Mesodermal cell (in vitro differentiated cells): ENCODE measurements at regions not wholly inside any gene's neighbourhood (a gene's known extent, or its start where the extent isn't known, plus 50 kb on each side); places are given as distances from the start of the nearest gene placed in this dataset.

Source experiments
- H3K27ac ChIP-seq: 2 replicates; pipeline ENCODE4 v1.7.0; 2013; ENCODE audit warnings: mild to moderate bottlenecking, low read depth, low read length, moderate library complexity; ENCODE audit not compliant: severe bottlenecking
- H3K36me3 ChIP-seq: 2 replicates; pipeline ENCODE4 v1.7.1; 2013; ENCODE audit warnings: mild to moderate bottlenecking, low read length, moderate library complexity; ENCODE audit not compliant: control insufficient read depth, insufficient read depth
- H3K4me1 ChIP-seq: one replicate; pipeline ENCODE4 v1.7.1; 2013; ENCODE audit warnings: mild to moderate bottlenecking, low read length; ENCODE audit not compliant: insufficient read depth, control insufficient read depth, poor library complexity, severe bottlenecking
- H3K4me3 ChIP-seq: 2 replicates; pipeline ENCODE4 v1.7.0; 2013; ENCODE audit warnings: low read length, control low read depth, mild to moderate bottlenecking; ENCODE audit not compliant: insufficient read depth, poor library complexity, severe bottlenecking; ENCODE audit errors: extremely low read depth
- H3K9me3 ChIP-seq: 2 replicates; pipeline ENCODE4 v1.7.1; 2013; ENCODE audit warnings: mild to moderate bottlenecking, low read length, moderate library complexity; ENCODE audit not compliant: control insufficient read depth
- WGBS, 2 experiments: methylation state at CpG; one replicate each; pipeline ENCODE4 v1.1.5; 2013; ENCODE audit warnings: missing lambda C conversion rate in 2 of 2; ENCODE audit not compliant: insufficient coverage in 2 of 2; 5-methylcytosine and 5-hydroxymethylcytosine counted together

DNA sequence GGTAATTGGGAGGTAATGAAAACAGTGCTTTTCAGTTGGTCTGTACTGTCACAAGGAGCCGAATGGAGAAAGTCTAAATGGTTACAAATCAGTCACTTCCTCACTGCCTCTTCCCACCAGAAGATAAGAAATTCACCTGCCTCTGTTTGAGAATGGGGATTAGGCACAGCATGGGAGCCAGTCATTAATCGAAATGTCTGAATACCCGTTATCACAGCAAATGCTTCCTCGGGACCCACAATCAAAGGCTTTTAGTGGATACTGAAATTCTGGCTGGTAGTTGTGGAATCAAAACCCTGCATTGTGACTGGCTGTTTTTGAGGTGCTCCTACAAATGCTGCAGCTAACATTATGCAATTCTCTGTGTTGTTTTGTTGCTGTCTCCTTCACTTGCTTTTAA is 461.0 kb upstream of the MEX3C start:
- WGBS, 2 experiments = 59 to 84% methylated on average over 3 of the region's 4 CpGs
- no peaks in the 10 kb centered on the region for H3K4me1 ChIP-seq
- no peaks in the 10 kb centered on the region for H3K9me3 ChIP-seq
- H3K27ac ChIP-seq = no peak overlapping the region
- no peak overlapping the region for H3K4me3 ChIP-seq
- H3K36me3 ChIP-seq = no peaks in the 10 kb centered on the region

DNA sequence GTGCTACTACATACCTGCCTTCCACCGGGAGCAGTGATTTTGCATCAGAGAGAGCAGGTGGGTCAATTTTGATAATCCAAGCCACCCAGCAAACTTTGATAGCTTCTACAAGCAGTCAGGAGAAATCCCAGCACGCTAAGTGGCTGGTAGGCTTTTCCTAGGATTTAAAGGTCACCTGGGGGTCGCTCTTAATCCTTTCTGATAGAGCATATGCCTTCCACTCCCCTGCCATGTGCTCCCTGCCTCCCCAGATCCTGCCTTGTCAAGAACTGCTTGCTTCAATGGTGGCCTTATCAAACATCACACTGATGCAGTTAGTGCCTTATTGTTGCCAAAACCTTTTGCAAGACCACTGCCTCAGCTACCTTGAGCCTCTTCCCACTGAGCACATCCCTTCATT is 462.3 kb upstream of the MEX3C start:
- Histone ChIP-seq H3K9me3 (no peaks in the 10 kb centered on the region), H3K36me3 (no peaks in the 10 kb centered on the region), H3K4me3 (no peak overlapping the region), H3K27ac (no peak overlapping the region), H3K4me1 (no peaks in the 10 kb centered on the region)
- 75 to 78% methylated on average over 2 of the region's 3 CpGs for WGBS, 2 experiments

DNA sequence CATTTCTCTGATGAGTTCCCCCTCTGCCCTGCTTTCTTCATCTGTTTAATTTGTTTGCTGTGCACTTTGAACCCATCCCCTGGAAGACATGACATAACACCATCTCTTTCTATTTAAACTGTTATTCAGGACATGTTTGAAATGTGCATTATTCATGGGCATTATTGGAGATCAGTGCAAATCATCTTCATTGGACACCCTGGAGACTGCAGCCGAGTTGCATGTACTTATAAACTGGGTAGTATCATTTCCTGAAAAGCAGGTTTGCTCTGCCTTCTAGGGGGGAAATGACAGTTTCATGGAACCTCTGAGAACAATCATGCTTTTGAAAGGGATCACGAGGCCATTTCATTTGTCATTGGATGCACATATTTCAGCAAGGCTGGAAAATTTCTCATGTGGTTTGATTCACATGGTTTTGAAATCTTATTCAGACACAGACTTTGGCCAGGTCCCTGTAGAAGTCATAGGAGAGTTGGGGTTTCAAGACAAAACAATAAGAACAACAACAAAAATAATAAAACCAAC is 462.8 kb upstream of the MEX3C start:
- H3K4me3 ChIP-seq = no peak overlapping the region
- peaks cover 5% of the 10 kb centered on the region for H3K4me1 ChIP-seq
- no peaks in the 10 kb centered on the region for H3K9me3 ChIP-seq
- WGBS, 2 experiments = 88 to 93% methylated on average over 2 of the region's 2 CpGs
- H3K27ac ChIP-seq = no peak overlapping the region
- H3K36me3 ChIP-seq = no peaks in the 10 kb centered on the region

DNA sequence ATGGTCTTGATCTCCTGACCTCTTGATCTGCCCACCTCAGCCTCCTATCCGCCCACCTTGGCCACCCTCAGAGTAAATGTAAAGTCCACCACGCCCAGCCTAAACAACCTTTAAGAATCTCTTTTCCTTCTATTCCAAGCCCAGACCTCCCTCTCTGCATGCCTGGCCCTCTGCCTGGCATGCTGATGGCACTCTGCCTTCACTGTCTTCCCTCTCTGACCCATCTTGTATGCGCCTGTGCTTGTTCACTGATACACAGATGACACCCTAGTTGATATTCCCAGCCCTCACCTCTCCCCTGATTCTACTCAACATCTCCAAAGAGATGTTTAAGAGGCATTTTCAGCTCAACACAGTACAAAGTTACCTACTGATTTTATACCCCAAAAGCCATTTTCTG is 466.8 kb upstream of the MEX3C start:
- Histone ChIP-seq H3K4me1 (peaks cover 6% of the 10 kb centered on the region), H3K9me3 (no peaks in the 10 kb centered on the region), H3K36me3 (no peaks in the 10 kb centered on the region), H3K4me3 (no peak overlapping the region), H3K27ac (no peak overlapping the region)
- 77 to 90% methylated on average over 3 of the region's 3 CpGs for WGBS, 2 experiments

DNA sequence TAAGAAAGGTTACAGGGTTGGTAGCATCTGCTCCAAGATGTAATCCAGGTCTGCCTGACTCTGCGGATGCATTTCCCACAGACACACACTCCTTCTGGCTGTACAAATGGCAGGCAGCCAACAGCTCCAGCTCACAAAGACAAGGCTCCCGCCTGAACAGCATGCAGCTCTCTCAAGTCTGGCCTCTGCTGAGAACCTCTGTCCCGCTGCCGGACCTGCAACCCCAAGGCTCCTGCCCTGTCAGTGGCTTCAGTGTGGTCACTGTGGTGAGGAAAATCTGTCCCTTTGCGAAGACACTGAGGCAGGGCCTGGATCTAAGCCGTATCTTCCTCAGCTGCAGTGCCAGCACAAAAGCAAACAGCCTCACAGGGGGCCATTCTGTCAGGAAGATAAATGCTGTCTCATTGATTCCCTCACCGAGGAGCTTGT is 469.3 kb upstream of the MEX3C start:
- WGBS, 2 experiments = 71% methylated on average over 6 of the region's 7 CpGs

DNA sequence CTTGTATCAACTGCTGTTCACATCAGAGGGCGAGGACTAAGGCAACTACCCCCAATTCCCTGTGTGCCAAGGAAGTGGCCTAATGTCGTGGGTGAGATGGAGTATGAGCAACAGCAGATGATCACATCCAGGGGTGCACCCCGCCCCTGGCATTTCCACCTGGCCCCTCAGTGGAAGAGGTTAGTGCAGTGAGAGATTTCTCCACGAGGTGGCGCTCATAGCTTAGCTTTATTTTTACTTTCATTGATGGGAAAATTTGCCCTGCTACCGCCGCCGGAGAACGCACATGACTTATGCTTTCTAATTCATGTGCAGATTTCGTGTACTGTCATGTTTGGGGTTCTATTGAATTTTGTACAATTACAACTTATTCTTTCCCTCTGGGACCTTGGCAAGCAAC is 470.6 kb upstream of the MEX3C start:
- Histone ChIP-seq H3K36me3 (no peaks in the 10 kb centered on the region), H3K9me3 (no peaks in the 10 kb centered on the region), H3K4me1 (peaks cover 6% of the 10 kb centered on the region), H3K4me3 (no peak overlapping the region), H3K27ac (no peak overlapping the region)
- 11 to 17% methylated on average over 2 to 3 of the region's 10 CpGs for WGBS, 2 experiments

More for the DNA sequence above, 469.3 kb upstream of the MEX3C start:
- H3K36me3 ChIP-seq = no peaks in the 10 kb centered on the region
- H3K4me3 ChIP-seq = no peak overlapping the region
- peaks cover 6% of the 10 kb centered on the region for H3K4me1 ChIP-seq
- no peaks in the 10 kb centered on the region for H3K9me3 ChIP-seq
- no peak overlapping the region for H3K27ac ChIP-seq

DNA sequence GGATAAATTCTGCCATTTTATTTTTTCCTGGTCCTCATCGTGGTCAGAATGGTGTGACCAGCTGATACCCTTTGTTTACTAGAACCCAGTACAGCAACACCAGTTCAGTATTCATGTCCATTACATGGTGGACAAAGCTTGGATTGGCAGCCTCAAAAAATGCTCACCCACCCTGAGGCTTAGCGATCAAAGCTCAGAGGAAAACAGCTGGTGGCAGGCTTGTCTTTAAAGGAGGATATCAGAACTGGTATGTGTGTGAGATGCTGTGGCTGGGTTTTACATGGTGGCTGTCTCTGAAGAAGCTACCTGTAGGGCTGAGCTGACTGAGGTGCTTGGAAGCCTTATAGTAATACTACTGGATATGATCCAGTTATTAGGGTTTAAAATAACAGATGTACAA is 471.1 kb upstream of the MEX3C start:
- Histone ChIP-seq H3K9me3 (no peaks in the 10 kb centered on the region), H3K4me3 (no peak overlapping the region), H3K27ac (no peak overlapping the region), H3K4me1 (peaks cover 6% of the 10 kb centered on the region), H3K36me3 (no peaks in the 10 kb centered on the region)
- 60 to 81% methylated on average over 2 of the region's 2 CpGs for WGBS, 2 experiments

DNA sequence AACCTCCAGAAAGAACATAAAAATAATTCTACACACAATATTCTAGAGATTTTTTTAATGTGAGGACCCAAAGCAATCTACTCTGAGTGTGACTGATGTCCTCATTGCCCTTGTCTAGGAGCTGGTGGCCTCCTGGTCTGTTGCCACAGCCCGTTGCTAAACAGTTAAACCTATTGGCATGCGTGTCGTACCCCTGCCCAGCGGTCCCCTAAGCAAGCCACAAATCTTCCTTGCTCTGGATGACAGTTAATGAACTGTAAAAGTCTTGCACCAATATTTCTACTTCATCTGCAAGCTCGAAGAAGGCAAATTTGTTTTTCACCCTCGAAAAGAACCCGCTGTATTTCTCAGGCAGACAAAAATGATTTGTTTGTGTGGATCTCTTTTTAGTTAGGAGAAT is 489.1 kb upstream of the MEX3C start:
- H3K4me1 ChIP-seq = no peaks in the 10 kb centered on the region
- 80 to 89% methylated on average over 4 to 6 of the region's 7 CpGs for WGBS, 2 experiments
- no peak overlapping the region for H3K4me3 ChIP-seq
- H3K27ac ChIP-seq = no peak overlapping the region
- H3K9me3 ChIP-seq = no peaks in the 10 kb centered on the region
- no peaks in the 10 kb centered on the region for H3K36me3 ChIP-seq

DNA sequence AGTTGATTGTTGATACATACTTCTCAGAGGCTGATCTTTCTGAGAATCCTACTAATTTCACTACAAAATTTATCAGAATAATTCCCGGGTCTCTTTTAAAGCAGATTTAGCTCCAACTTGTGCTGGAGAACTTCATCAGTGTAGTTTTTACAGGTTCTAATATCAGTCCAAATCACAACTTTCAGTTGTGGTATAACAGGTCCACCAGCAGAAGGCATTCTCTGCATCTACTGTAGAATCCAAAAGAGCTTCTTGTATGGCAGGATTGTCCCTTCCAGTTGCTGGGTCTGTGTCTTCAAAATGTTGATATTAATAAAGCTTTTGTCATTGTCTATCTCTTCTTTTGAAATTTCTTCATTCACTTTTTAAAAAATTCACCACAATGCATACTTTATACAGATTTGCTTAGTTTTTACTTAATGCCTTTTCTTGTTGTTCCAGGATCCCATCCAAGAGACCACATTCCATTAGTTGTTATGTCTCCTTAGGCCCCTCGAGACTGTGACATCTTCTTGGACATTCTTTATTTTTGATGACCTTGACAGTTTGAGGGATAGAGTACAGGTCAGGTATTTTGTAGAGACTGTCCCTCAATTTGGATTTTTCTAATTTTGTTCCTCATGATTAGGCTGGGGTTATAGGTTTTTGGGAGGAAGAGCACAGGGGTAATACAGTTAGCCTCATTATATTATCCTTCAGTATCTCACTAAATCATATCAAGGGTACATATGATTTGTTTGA is 490.5 kb upstream of the MEX3C start:
- Histone ChIP-seq H3K36me3 (no peaks in the 10 kb centered on the region), H3K4me3 (no peak overlapping the region), H3K27ac (no peak overlapping the region), H3K4me1 (no peaks in the 10 kb centered on the region), H3K9me3 (no peaks in the 10 kb centered on the region)
- WGBS, 2 experiments = 86 to 100% methylated on average over 1 of the region's 2 CpGs

DNA sequence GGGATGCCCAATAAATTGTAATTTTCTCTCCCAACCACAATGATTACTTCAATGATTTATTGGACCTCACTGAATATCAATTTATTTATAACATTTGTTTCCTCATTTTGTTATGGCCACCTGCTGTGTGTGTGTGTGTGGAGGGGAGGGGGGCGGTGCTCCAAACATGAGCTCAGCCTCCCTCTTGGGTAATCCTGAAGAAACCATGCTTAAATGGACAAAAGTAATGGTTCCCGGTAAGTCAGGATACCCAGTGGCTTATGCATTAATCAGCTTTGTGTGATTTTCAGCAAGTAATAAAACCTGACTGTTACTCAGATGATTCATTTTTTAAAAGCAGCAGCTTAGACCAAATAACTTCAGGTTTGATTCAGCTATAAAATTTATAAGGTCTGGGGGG is 495.1 kb upstream of the MEX3C start:
- H3K4me1 ChIP-seq = no peaks in the 10 kb centered on the region
- H3K4me3 ChIP-seq = no peak overlapping the region
- 75 to 100% methylated on average over 1 to 2 of the region's 2 CpGs for WGBS, 2 experiments

DNA sequence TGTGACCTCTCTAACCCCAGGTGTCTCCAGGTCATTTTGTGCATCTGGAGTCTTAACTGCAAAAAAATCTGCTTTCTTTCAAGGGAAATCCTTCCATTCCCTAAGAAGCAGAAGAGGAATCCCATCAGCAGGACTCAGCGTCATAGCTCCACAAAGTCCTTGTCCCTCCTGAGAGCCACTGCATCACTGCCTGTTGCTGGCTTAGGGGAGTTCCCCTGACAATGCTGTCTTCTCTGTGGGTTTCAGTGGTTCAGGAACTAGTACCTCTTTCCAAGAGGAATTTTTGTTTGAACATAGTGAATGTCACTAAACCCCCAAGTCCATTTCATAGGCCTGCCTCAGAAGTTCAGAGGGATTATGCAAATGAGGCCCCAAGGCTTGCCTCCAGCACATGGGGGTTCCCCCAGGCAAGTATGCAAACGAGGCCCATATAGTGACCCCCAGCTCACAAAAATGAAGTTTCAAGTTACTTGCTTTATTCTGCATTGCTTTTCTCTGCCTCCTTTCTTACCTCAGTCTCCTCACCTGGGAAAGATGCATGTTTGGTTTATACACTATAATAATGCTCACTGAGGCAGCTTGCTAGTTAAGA is 513.9 kb upstream of the MEX3C start:
- H3K4me3 ChIP-seq = no peak overlapping the region
- H3K36me3 ChIP-seq = no peaks in the 10 kb centered on the region
- H3K27ac ChIP-seq = no peak overlapping the region
- 57 to 81% methylated on average over 2 of the region's 2 CpGs for WGBS, 2 experiments
- H3K4me1 ChIP-seq = no peaks in the 10 kb centered on the region
- H3K9me3 ChIP-seq = peaks cover 12% of the 10 kb centered on the region

More for the DNA sequence above, 495.1 kb upstream of the MEX3C start:
- Histone ChIP-seq H3K27ac (no peak overlapping the region), H3K9me3 (no peaks in the 10 kb centered on the region), H3K36me3 (no peaks in the 10 kb centered on the region)
